Right ventricle myocardium inferior (tissue), 1 donor: ENCODE measurements at regions not wholly inside any gene's neighbourhood (a gene's known extent, or its start where the extent isn't known, plus 50 kb on each side); places are given as distances from the start of the nearest gene placed in this dataset.

ENCODE experiments used
- ATAC-seq: fragments of 200-7000 bp; cut with Tn5 transposase; one replicate; pipeline ENCODE4 v1.9.1; 2020; ENCODE audit warnings: mild to moderate bottlenecking, moderate library complexity
- DNase-seq: peaks from one replicate; pipeline ENCODE4 v3.0.0; 2021; ENCODE audit errors: missing footprints
- intact Hi-C: fragments of 100-400 bp; cut with DNase I; formaldehyde crosslinking; loops from one replicate; pipeline ENCODE4 v1.11.0; 2022
- donor health status: DM: no; HTN: yes; CAD: no; lungs with severe emphysema.

DNA sequence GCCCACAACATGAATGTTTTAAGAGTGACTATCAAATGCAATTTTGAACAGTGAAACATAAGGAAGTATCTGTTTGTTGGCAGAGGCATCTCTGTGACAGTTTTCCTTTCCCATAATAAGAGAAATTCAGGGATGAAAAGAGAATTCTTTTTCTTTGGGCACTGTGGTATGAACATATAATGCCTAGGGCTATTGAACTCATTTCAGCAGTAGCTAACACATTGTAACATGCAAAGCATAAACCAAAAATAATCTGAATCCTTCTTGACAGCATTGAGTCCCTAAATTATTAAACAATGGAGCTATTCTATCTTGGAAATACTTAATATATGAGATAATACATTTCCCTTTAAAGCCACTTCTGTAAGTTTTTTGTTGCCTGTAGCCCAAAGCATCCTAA is 633.0 kb upstream of the B3GALT2 start:
- no peak for ATAC-seq
- intact Hi-C loops = no loop called here
- no peak for DNase-seq

GRCh38 chr1:193807208-193807607 is 620.8 kb upstream of the B3GALT2 start:
- intact Hi-C loops = no loop called here
- DNase-seq (no peak), ATAC-seq (no peak)

DNA sequence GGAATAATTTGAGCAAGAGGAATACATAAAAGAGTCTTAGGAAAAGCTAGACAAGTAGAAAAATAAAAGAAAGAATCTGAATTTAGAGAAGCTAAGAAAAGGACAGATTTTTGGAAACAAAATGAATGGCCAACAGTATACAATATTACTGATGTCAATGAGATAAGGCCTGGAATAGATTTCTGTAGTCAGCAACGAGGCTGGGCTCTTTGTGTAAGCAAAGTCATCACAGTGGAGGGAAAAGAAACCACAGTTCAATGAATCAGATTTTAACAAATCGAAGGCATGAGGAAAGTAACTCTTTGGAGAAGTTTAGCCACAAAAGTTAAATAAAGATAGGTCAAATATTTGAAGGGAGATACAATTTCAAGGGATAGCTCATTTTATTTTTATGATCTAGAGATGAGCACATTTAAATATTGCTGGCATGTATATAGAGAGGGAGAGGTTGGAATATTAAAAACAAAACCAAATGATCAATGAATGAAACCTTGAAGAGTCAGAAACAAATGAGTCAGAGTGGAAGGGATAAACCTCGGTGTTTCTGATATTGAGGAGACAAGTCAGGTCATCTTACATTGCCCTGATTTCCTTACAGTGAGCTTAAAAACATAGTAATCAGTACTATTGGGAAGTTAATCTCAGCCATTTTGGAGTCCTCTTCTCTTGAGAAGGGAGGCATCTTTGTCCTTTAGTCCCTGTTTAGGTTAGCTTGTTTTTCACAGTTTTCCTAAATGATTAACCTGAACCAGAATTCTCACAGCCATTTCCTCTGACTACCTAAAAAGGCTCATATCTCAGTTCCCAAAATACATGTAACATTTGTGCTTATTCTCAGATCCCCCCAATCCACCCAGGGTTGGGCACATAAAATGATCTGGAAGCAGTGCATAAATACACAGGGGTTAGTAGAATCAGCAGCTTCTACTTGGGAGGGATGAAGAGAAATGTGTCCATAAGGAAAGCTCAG is 620.0 kb upstream of the B3GALT2 start:
- intact Hi-C loops = no loop called here
- no peak for DNase-seq
- no peak for ATAC-seq

DNA sequence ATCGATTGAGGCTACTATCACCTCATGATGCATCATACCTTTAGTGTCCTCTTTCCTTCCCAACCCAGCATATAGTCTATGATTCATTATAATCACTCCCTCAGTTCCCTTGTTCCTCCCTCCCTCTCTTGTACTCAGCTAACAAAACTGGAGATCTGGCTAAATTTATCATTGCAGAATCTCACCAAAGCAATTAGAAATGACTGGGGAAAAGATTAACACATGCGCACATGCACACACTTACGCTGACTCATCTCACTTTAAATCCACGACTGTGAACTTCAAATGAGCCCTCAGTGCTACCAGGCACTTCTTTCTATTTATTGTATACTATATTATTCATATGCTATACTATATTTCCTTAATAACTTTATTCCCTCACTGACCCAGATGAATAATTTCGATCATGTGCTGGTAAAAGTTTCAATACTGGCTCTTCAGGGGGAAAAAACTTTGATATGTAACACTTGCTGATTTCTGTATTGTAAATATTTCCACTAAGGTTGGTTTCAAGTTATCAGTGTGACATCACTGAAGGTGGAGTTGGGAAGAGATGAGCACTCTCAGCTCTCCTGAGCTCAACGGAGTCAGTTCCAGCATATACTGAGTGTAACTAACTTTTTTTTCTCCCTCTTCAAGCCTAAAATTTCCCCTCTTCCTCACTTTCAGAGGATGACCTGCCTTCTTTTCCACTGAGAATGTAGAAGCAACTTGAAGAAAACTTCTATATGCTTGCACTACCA is 613.7 kb upstream of the B3GALT2 start:
- intact Hi-C loops = loop anchor here (10.0 kb wide), 1 partner anchor 65 kb away; no protein-coding TSS in a partner anchor
- ATAC-seq (no peak), DNase-seq (no peak)

- DNase-seq = no peak
- intact Hi-C loops = loop anchor here (10.0 kb wide), 1 partner anchor 65 kb away; no protein-coding TSS in a partner anchor
- ATAC-seq = peak; percentile 28
Measured at GRCh38 chr1:193799371-193799770, 613.0 kb upstream of the B3GALT2 start.

DNA sequence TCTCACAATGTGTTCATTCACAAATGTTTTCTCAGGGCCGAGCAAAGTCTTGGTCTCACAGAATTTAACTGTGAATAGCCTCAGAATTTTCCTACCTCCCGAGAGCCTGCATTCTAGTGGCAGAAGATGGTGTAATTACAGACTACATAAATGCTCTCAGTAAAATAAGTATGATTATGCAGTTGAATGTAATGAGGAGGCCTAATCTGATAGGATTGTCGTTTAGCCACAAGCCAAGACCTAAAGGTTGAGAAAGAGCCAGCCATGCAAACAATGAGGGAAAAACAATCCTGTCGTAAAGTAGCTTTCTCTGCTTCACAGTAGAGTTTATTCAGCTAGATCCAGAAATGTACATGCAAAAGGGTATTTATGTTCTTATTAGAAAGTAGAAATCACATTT is 607.8 kb upstream of the B3GALT2 start:
- intact Hi-C loops = loop anchor here (10.0 kb wide), 1 partner anchor 59 kb away; no protein-coding TSS in a partner anchor
- DNase-seq (no peak), ATAC-seq (no peak)

- intact Hi-C loops = loop anchor here (10.0 kb wide), 1 partner anchor 57 kb away; no protein-coding TSS in a partner anchor
- ATAC-seq = no peak
- no peak for DNase-seq
Measured at GRCh38 chr1:193791746-193792145, 605.3 kb upstream of the B3GALT2 start.

DNA sequence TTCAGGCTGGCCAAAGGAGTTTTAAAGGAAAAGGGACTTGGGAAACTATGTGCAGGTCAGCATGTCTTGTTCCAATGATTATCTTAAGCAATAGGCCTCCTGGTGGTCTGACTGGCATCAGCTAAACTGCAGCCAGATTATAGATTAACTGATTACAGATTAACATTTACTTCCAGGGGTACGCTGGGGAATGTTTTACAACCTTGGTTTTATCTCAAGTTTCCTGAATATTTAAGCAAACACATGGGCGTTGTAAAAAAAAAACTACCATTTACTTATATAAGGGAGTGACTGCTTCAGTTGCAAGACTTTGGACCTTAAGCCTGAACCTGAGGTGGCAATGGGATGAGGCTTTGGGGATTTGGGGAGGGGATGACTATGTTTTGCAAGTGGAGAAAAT is 600.6 kb upstream of the B3GALT2 start:
- intact Hi-C loops = no loop called here
- ATAC-seq (no peak), DNase-seq (no peak)

DNA sequence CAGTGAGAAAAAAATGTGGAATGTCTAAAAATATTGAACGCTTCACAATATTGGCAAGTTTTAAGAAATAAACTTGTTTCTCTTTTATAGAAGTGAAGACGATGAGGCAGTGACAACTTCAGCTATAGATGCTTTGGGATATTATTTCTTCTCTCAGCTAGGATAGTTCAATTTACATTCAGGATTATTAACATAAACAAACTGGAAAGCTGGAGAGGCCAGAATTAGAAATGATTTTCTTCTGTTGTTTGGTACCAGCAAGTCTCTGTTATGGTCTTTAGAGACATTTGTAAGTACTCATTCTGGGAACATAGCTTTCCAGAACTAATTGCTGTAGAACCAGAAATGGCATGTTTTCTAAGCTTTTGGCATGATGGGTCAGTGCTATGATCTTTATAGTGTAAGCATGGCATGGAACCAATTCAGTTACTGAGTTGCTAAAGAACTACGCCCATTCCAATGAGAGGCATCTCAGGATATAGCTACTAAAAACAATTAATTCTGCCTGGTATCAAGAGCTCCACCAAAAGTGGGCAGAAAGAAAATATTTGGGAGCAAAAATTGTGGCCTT is 599.5 kb upstream of the B3GALT2 start:
- intact Hi-C loops = no loop called here
- ATAC-seq (no peak), DNase-seq (no peak)

DNA sequence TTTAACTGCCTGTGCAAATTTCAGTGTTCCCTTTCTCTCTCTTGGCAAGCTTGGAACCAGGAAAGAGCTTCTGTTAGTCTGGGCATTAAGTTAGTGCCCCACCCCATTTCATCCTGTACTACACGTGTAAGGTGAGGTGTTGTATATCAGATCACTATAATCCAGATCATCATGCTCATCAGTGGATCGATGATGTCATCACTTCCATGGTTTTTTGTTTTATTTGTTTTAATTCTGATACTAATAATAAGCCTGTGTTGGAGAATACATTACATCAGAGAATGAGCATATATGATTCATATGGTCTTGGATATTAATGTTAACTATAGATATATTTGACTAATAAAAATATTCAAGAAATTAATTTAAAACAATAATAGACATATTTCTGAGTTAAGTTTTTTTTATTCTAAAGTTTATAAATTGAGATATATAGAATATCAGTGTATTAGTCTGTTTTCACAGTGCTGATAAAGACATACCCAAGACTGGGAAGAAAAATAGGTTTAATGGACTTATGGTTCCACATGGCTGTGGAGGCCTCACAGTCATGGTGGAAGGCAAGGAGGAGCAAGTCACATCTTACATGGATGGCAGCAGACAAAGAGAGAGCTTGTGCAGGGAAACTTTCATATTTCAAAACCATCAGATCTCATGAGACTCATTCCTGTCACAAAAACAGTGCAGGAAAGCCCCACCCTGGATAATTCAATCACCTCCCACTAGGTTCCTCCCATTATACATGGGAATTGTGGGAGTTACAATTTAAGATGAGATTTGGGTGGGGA is 588.3 kb upstream of the B3GALT2 start:
- intact Hi-C loops = no loop called here
- DNase-seq = no peak
- no peak for ATAC-seq

DNA sequence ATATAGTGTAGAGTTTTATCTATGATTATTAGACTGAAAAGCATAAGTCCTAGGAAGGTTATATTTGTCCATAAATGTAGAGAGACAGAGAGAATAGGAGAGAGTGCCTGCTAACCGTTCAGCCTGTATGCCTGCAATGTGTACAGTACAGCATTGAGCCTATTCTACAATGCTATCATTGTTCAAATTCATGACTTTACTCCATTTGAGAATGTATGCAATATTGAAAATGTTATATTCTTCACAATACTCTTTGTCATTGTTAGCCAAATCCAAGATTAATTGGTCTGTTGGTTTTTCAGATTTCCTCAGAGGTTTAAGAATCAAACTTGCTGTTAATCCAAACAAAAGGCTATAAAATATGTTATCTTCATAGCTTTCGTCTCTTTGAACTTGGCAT is 585.2 kb upstream of the B3GALT2 start:
- no peak for ATAC-seq
- intact Hi-C loops = no loop called here

DNA sequence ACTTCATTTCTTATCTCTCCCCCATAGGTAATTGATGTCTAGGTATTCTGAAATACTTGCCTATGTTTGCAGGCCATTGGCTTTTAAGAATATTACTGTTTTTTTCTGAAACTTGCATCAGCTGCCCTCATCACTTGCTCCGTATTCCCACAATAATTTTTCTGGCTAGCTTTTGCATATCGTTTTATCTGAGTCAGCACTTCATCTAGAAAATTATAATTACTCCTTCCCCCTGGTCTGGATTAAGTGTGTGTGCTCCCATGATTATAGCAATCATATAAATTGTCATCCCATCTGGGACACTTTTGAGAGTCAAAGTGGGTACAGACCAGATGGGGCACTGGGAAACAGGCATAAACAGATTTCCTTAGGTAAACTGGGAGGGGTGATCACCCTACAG is 583.2 kb upstream of the B3GALT2 start:
- DNase-seq = no peak
- no peak for ATAC-seq
- intact Hi-C loops = no loop called here

More for the DNA sequence above, 585.2 kb upstream of the B3GALT2 start:
- no peak for DNase-seq

- ATAC-seq (no peak), DNase-seq (no peak)
- intact Hi-C loops = no loop called here
Measured at GRCh38 chr1:193767886-193768285, 581.5 kb upstream of the B3GALT2 start.

DNA sequence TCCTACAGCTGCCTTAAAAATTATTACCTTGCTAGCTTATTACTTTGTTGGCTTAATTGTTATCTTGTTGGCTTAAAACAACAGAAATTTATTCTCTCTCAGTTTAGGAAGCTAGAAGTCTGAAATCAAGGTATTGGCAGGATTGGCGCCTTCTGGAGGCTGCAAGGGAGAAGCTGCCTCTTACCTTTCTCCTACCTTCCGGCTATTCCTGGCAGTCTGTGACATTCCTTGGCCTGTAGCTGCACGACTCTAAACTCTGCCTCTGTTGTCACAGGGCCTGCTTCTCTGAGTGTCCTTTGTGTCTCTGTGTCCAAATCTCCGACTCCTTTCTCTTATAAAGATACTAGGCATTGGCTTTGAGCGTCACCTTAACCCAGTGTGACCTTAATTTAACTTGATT is 579.9 kb upstream of the B3GALT2 start:
- intact Hi-C loops = no loop called here
- DNase-seq = no peak
- ATAC-seq = no peak

DNA sequence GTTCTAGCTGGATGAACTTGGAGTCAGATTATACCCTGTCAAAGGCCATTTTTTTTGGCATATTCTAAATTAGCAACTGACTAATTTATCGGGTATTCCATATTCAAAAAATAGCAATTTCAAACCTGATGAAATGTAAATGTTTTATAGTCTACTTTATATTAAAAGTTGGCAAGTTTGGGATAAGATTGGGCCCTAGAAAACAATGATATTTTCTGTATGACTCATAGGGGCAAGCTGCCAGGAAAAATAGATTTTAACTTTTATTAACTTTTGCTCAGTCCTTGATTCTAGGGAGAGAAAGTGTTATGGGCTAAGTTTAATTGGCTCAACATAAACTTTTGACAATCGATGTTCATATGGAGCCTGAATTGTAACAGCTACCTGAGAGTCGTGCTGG is 576.9 kb upstream of the B3GALT2 start:
- DNase-seq (no peak), ATAC-seq (no peak)
- intact Hi-C loops = no loop called here

DNA sequence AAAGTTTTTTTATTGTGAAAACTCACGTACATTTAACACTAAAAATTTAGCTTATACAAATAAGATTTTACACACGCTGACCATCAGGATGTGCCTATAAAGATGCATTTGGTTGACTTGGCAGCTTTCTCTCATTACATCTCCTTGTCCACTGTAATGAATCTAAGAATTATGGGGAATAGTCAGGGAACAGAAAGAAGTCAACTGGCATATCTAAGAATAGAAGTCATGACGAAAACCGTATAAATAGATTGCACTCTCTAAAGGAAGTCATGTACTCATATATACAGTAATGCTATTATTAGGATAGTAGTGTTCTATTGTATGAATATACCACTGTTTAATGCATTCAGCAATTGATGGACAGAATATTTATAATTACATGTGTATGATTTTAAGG is 575.8 kb upstream of the B3GALT2 start:
- intact Hi-C loops = no loop called here
- ATAC-seq (no peak), DNase-seq (no peak)

DNA sequence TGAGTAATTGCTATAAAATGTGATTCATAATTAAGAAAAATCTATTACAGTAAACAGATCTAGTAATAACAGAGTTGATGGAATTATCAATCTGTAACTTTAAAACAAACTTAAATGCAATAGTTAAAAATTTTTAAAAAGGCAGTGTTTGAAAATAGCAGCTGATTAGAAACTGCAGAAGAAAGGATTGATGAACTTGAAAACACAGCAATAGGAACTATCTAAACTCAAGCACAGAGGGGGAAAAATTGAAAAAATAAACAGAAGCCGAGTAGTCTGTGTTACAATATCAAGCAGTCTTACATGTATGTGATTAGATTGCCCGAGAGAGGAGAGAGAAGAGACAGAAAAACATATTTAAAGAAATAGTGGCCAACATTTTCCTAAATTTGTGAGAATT is 569.0 kb upstream of the B3GALT2 start:
- DNase-seq (no peak), ATAC-seq (no peak)
- intact Hi-C loops = no loop called here

GRCh38 chr1:193754732-193755427 is 568.5 kb upstream of the B3GALT2 start:
- intact Hi-C loops = no loop called here
- ATAC-seq (no peak), DNase-seq (no peak)
